B cell (primary cell): ENCODE measurements at regions not wholly inside any gene's neighbourhood (a gene's known extent, or its start where the extent isn't known, plus 50 kb on each side); places are given as distances from the start of the nearest gene placed in this dataset.

ENCODE experiments used
- ATAC-seq: fragments of 200-7000 bp; cut with Tn5 transposase; one replicate; pipeline ENCODE4 v1.10.0; 2021; ENCODE audit warnings: low read depth, mild to moderate bottlenecking, moderate number of reproducible peaks, moderate library complexity
- CTCF ChIA-PET: fragments of 350-600 bp; sonication (Branson Sonifier 250); formaldehyde crosslinking; loops from one replicate; lab custom pipeline; 2021; ENCODE audit warnings: antibody characterized with exemption, inconsistent platforms; lab: Charles Lee
- POLR2A ChIA-PET: fragments of 350-600 bp; sonication (Branson Sonifier 250); formaldehyde crosslinking; loops from one replicate; lab custom pipeline; 2021; ENCODE audit warnings: antibody characterized with exemption; lab: Charles Lee
- DNase-seq: peaks from one replicate; pipeline ENCODE4 v3.0.0; 2013
- H2AFZ ChIP-seq: 2 replicates; pipeline ENCODE4 v1.6.1; 2012; ENCODE audit warnings: mild to moderate bottlenecking, low read depth, low read length; ENCODE audit not compliant: insufficient read depth, poor library complexity, severe bottlenecking
- H3K27ac ChIP-seq, 2 donors: 1 replicate in 1 of 2; 2 replicates in 1 of 2; pipeline ENCODE4 v1.5.1; 2012 to 2013; ENCODE audit warnings: low read length in 2 of 2, mild to moderate bottlenecking in 2 of 2, moderate library complexity in 1 of 2
- H3K27me3 ChIP-seq, 4 experiments: fragments of 200-600 bp in 1 of 4; sonication (generic) in 1 of 4; replicated peaks in 1 of 4; 1 replicate in 2 of 4; 2 replicates in 2 of 4; pipeline versions ENCODE4 v1.6.1 to v1.7.0; 2013 to 2016; ENCODE audit warnings: low read length in 3 of 4, mild to moderate bottlenecking in 2 of 4, mixed read lengths in 1 of 4, moderate library complexity in 1 of 4; ENCODE audit not compliant: insufficient read depth in 4 of 4, control insufficient read depth in 3 of 4; ENCODE audit errors: control extremely low read depth in 1 of 4
- H3K36me3 ChIP-seq, 2 experiments: replicated peaks in 1 of 2; 1 replicate in 1 of 2; 2 replicates in 1 of 2; pipeline versions ENCODE4 v1.6.1 to v1.7.1; 2013; ENCODE audit warnings: low read length in 1 of 2; ENCODE audit not compliant: insufficient read depth in 2 of 2, control insufficient read depth in 1 of 2; ENCODE audit errors: control extremely low read depth in 1 of 2, extremely low read depth in 1 of 2
- H3K4me1 ChIP-seq, 2 donors: fragments of 200-600 bp in 1 of 2; sonication (generic) in 1 of 2; 1 replicate in 1 of 2; 2 replicates in 1 of 2; pipeline versions ENCODE4 v1.5.1 to v1.6.1; 2013 to 2017; ENCODE audit warnings: low read length in 2 of 2; ENCODE audit not compliant: control insufficient read depth in 2 of 2, insufficient read depth in 2 of 2
- H3K4me2 ChIP-seq: replicated peaks from 2 replicates; pipeline ENCODE3; 2012; ENCODE audit warnings: mild to moderate bottlenecking, low read depth, low read length; ENCODE audit not compliant: poor library complexity, severe bottlenecking
- H3K4me3 ChIP-seq, 5 experiments: fragments of 200-600 bp in 1 of 5; sonication (generic) in 1 of 5; 1 replicate in 3 of 5; 2 replicates in 2 of 5; pipeline versions ENCODE4 v1.5.1 to v1.7.0; 2011 to 2016; ENCODE audit warnings: low read length in 4 of 5, mild to moderate bottlenecking in 4 of 5, low read depth in 2 of 5, control low read depth in 1 of 5, moderate library complexity in 1 of 5; ENCODE audit not compliant: insufficient read depth in 1 of 5; ENCODE audit errors: control extremely low read depth in 1 of 5, extremely low read depth in 1 of 5
- H3K79me2 ChIP-seq: fragments of 200-600 bp; sonication (generic); one replicate; pipeline ENCODE4 v1.6.0; 2016; ENCODE audit warnings: low read length; ENCODE audit not compliant: control insufficient read depth, insufficient read depth
- H3K9ac ChIP-seq: fragments of 200-600 bp; sonication (generic); 2 replicates; pipeline ENCODE4 v1.6.1; 2017; ENCODE audit warnings: mild to moderate bottlenecking, low read length, moderate library complexity
- H3K9me3 ChIP-seq, 3 donors: one replicate each; pipeline versions ENCODE4 v1.6.1 to v1.7.1; 2013; ENCODE audit warnings: low read length in 2 of 3; ENCODE audit not compliant: control insufficient read depth in 2 of 3, insufficient read depth in 1 of 3; ENCODE audit errors: control extremely low read depth in 1 of 3
- H4K20me1 ChIP-seq: 2 replicates; pipeline ENCODE4 v1.6.0; 2012; ENCODE audit warnings: mild to moderate bottlenecking, low read length; ENCODE audit not compliant: insufficient read depth, control insufficient read depth, poor library complexity, severe bottlenecking
- H3K27ac Mint-ChIP-seq: one replicate; pipeline ENCODE4 v1.8.0; 2021; ENCODE audit warnings: mixed read lengths
- H3K27me3 Mint-ChIP-seq: one replicate; pipeline ENCODE4 v1.8.0; 2021; ENCODE audit warnings: mixed read lengths
- H3K4me1 Mint-ChIP-seq: one replicate; pipeline ENCODE4 v1.8.0; 2021; ENCODE audit warnings: mixed read lengths
- H3K4me3 Mint-ChIP-seq: one replicate; pipeline ENCODE4 v1.8.0; 2021; ENCODE audit warnings: mixed read lengths
- H3K9me3 Mint-ChIP-seq: one replicate; pipeline ENCODE4 v1.8.0; 2022; ENCODE audit warnings: mixed read lengths; ENCODE audit not compliant: insufficient read depth
- CTCF ChIP-seq: fragments of 200-600 bp; IDR thresholded peaks from one replicate; pipeline ENCODE4 v1.8.0; 2022; ENCODE audit warnings: antibody characterized with exemption, mild to moderate bottlenecking
- EZH2 ChIP-seq: IDR thresholded peaks from 2 replicates; pipeline ENCODE4 v1.6.1; 2012; ENCODE audit warnings: borderline replicate concordance, low read depth, mild to moderate bottlenecking, moderate library complexity, low read length; ENCODE audit not compliant: insufficient read depth, poor library complexity, severe bottlenecking
- WGBS: methylation state at CpG from one replicate; pipeline ENCODE4 v1.1.5; 2013; ENCODE audit warnings: missing lambda C conversion rate; ENCODE audit not compliant: insufficient coverage; 5-methylcytosine and 5-hydroxymethylcytosine counted together
- intact Hi-C: fragments of 100-400 bp; cut with micrococcal nuclease; formaldehyde crosslinking; loops from one replicate; pipeline ENCODE4 v1.10.0; 2022

DNA sequence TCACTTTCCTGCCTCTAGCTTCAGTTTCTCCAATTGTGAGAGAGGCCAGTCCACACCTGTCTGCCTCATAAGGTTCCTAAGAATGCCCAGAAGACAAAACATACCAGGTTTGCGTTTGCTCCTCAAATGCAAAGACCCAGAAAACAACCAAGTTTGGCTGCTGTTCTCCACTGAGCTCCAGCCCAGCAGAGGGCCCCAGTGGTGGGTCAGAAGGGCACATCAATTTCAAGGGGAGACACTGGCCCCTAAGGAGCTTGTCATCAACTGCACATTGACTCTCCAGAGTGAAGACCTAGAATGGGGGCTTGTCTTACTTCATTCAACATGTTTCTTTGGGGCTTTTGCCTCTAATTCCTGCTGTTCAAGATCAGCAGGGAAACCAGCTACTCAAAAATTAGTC lies 127.9 kb upstream of the SLC6A11 start:
- Histone ChIP-seq H2AFZ (no peak overlapping the region), H3K4me3 (no peak overlapping the region), H3K79me2 (no peaks in the 10 kb centered on the region), H3K36me3 (no peaks in the 10 kb centered on the region), H3K27me3 (no peaks in the 10 kb centered on the region), H3K9ac (no peak overlapping the region), H4K20me1 (no peaks in the 10 kb centered on the region), H3K4me1 (no peaks in the 10 kb centered on the region), H3K9me3 (no peaks in the 10 kb centered on the region), H3K27ac (no peak overlapping the region), H3K4me2 (no peak overlapping the region)
- Mint-ChIP-seq H3K9me3 (no peaks in the 10 kb centered on the region), H3K4me1 (no peaks in the 10 kb centered on the region), H3K4me3 (no peak overlapping the region), H3K27ac (no peak overlapping the region), H3K27me3 (peaks cover 28% of the 10 kb centered on the region)
- intact Hi-C loops = no loop called here
- ATAC-seq (no peak), DNase-seq (no peak)
- 86% methylated on average over 1 of the region's 1 CpG for WGBS
- POLR2A ChIA-PET = no interaction called here
- CTCF ChIA-PET = no interaction called here
- TF ChIP-seq CTCF (no peak), EZH2 (no peak)

DNA sequence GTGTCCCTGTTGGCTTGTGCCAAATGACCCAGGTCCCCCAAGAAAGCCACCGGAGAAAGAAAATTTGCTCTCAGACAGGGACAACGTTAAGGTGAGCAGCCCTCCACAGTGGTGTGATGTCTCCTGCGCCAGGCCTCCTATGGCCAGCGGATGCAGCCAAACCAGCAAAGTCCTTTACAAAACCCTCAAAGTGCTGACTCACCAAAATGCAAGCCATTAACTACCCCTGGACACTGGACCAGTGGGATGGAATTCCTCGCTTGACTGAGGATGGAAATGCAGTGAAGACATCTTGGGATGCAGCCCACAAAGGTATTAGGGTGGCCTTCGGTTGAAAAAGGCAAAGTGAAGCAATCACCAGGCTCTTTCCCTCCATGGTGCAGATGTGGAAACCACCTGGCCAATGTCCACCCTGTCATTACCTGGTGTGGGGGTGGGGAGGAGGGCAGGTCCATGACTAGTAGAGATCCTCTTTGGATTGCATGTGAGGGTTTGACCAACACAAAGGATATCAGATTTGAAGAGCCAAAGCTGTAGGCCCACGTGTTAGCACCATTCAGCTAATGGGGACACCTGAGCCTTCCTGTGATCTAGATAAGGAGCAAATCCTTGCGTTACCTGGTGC lies 127.4 kb upstream of the SLC6A11 start:
- H3K4me3 ChIP-seq = no peak overlapping the region
- no peak for TF ChIP-seq CTCF
- no peak for TF ChIP-seq EZH2
- H4K20me1 ChIP-seq = no peaks in the 10 kb centered on the region
- 77% methylated on average over 7 of the region's 8 CpGs for WGBS
- H3K79me2 ChIP-seq = no peaks in the 10 kb centered on the region
- no peaks in the 10 kb centered on the region for H3K9me3 ChIP-seq
- ChIA-PET CTCF (no interaction called here), POLR2A (no interaction called here)
- no peaks in the 10 kb centered on the region for H3K4me1 ChIP-seq
- H3K9ac ChIP-seq = no peak overlapping the region
- no peaks in the 10 kb centered on the region for H3K27me3 ChIP-seq
- no peak overlapping the region for H3K27ac Mint-ChIP-seq
- H3K4me3 Mint-ChIP-seq = no peak overlapping the region
- peaks cover 28% of the 10 kb centered on the region for H3K27me3 Mint-ChIP-seq
- no peaks in the 10 kb centered on the region for H3K36me3 ChIP-seq
- no peak overlapping the region for H3K4me2 ChIP-seq
- no peaks in the 10 kb centered on the region for H3K4me1 Mint-ChIP-seq
- intact Hi-C loops = no loop called here
- DNase-seq = no peak
- no peak overlapping the region for H3K27ac ChIP-seq
- no peak overlapping the region for H2AFZ ChIP-seq
- H3K9me3 Mint-ChIP-seq = no peaks in the 10 kb centered on the region
- no peak for ATAC-seq
